GM18909 (cell line): ENCODE measurements at regions not wholly inside any gene's neighbourhood (a gene's known extent, or its start where the extent isn't known, plus 50 kb on each side); places are given as distances from the start of the nearest gene placed in this dataset.
"Not testable (repeated sequence)": the region's sequence is repeated elsewhere in the genome, so short reads cannot be mapped to it uniquely, and the experiment has no call there.

Source experiments
- ATAC-seq: cut with Tn5 transposase; IDR thresholded peaks from one replicate; pipeline ENCODE4 v1.9.1; 2021; ENCODE audit warnings: mild to moderate bottlenecking; ENCODE audit not compliant: unreplicated experiment, poor library complexity

- ATAC-seq: no peak
These were observed 99.5 kb downstream of the PRKAB2 start for GRCh38 chr1:147072482-147073432.

GRCh38 chr1:147071142-147071541, 101.1 kb downstream of the PRKAB2 start:
- ATAC-seq: no peak

- no peak for ATAC-seq
These were observed 109.3 kb downstream of the PRKAB2 start for GRCh38 chr1:147062956-147063355.

- ATAC-seq: not testable (repeated sequence)
These were observed 110.4 kb downstream of the PRKAB2 start for GRCh38 chr1:147061880-147062279.

GRCh38 chr1:147053269-147053668, 115.1 kb downstream of the NBPF12 start:
- no peak for ATAC-seq

GRCh38 chr1:147052677-147053076, 114.6 kb downstream of the NBPF12 start:
- ATAC-seq: no peak

- no peak for ATAC-seq
These were observed 114.0 kb downstream of the NBPF12 start for GRCh38 chr1:147052143-147052542.

- no peak for ATAC-seq
These were observed 113.0 kb downstream of the NBPF12 start for GRCh38 chr1:147051136-147051535.

- ATAC-seq: no peak
These were observed 112.5 kb downstream of the NBPF12 start for GRCh38 chr1:147050654-147051053.

GRCh38 chr1:147046863-147047394, 108.8 kb downstream of the NBPF12 start:
- ATAC-seq: peak; percentile 60

- peak; percentile 58 for ATAC-seq
These were observed 108.2 kb downstream of the NBPF12 start for GRCh38 chr1:147046189-147046862.
